ENCODE measurements at regions not wholly inside any gene's neighbourhood (a gene's known extent, or its start where the extent isn't known, plus 50 kb on each side); places are given as distances from the start of the nearest gene placed in this dataset.

DNA sequence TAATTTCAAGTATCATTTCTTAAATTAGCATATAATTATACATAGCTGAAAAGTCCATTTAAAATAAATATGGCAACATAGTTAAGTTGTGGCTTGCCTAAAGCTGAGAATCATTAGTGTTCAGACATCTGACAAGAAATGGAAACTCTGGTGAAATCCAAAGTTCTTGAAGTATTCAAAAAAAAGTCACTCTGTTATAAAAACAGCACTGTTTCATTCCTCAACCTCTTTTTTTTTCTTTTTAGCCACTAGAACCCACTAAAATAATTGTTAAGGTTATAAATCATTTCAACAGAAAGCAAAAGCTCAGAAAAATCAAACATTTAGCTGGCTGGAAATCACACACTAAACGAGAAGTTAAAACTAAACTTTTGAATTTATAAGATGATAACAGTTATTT, 476.7 kb downstream of the LTN1 start:
- TF ChIP-seq, protein P1, sequence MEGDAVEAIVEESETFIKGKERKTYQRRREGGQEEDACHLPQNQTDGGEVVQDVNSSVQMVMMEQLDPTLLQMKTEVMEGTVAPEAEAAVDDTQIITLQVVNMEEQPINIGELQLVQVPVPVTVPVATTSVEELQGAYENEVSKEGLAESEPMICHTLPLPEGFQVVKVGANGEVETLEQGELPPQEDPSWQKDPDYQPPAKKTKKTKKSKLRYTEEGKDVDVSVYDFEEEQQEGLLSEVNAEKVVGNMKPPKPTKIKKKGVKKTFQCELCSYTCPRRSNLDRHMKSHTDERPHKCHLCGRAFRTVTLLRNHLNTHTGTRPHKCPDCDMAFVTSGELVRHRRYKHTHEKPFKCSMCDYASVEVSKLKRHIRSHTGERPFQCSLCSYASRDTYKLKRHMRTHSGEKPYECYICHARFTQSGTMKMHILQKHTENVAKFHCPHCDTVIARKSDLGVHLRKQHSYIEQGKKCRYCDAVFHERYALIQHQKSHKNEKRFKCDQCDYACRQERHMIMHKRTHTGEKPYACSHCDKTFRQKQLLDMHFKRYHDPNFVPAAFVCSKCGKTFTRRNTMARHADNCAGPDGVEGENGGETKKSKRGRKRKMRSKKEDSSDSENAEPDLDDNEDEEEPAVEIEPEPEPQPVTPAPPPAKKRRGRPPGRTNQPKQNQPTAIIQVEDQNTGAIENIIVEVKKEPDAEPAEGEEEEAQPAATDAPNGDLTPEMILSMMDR (conservative IDR thresholded peaks at IDR 0.05 in 1 of 2, IDR thresholded peaks at IDR 0.05 in 1 of 2; ENCODE audit: extremely low read depth in 1 of 2, insufficient read depth in 1 of 2, low read depth in 1 of 2, low read length in 2 of 2): no peak
- no peak for TF ChIP-seq EZH2 (IDR thresholded peaks at IDR 0.05; ENCODE audit: borderline replicate concordance, low read length)
